ENCODE measurements at regions not wholly inside any gene's neighbourhood (a gene's known extent, or its start where the extent isn't known, plus 50 kb on each side); places are given as distances from the start of the nearest gene placed in this dataset.

DNA sequence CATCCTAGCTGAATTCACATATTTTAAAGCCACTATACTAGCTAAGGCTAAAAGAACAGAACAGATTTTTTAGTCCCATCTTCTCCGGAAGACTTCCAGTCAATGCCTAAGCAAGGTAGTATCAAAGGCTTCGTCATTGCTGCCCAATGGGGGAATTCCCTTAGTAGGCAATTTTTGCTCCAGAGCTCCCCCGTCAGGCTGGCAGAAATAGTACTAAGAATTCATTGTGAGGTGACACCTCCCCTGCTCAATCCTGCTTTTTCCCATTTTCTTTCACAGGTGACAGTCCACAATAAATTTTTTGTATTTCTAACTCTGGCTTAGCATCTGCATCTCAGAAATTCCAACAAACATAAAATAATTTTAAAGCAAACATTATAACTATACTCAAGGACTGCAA lies 52.8 kb upstream of the SRSF6 start:
- H2AFZ ChIP-seq (ENCODE audit: low read depth, low read length), result no peak overlapping the region
- no TSS peak for BruUV-seq (replicated peaks)
- in situ Hi-C loops (cut with MboI) (no loop called here), intact Hi-C loops (cut with micrococcal nuclease) (loop anchor here (10.0 kb wide), 1 partner anchor 200 kb away; no protein-coding TSS in a partner anchor)
- no peak overlapping the region for H3K9ac ChIP-seq (ENCODE audit: insufficient read depth in 1 of 2, low read depth in 2 of 2, low read length in 2 of 2)
- H3K9me1 ChIP-seq (ENCODE audit: control insufficient read depth, insufficient read depth, low read length), result no peaks in the 10 kb centered on the region
- FAIRE-seq (no peak), ATAC-seq (peak; percentile 67), DNase-seq (ENCODE audit: extremely low read depth in 1 of 4, low spot score in 3 of 4) (peak; percentile 36 to 55 (median 45))
- no peaks in the 10 kb centered on the region for H3K36me3 ChIP-seq (ENCODE audit: control insufficient read depth, insufficient read depth, low read length)
- POLR2A ChIA-PET, result interaction anchor here (0.6 kb wide), 2 partner anchors 965 to 1947 kb away, joined by 3 read pairs; no protein-coding TSS in a partner anchor
- H3K4me2 ChIP-seq (ENCODE audit: insufficient read depth, low read length), result no peak overlapping the region
- no peak overlapping the region for H3K4me3 ChIP-seq
- CTCF ChIA-PET (ENCODE audit: low intra/inter-chr PET ratio), result no interaction called here
- H3K9me3 ChIP-seq (replicated peaks; ENCODE audit: control insufficient read depth, insufficient read depth, low read depth, low read length), result no peaks in the 10 kb centered on the region
- H3K27me3 ChIP-seq (ENCODE audit: control insufficient read depth in 2 of 2, insufficient read depth in 2 of 2, low read length in 2 of 2), result no peaks in the 10 kb centered on the region
- H3K4me1 ChIP-seq (replicated peaks in 1 of 2; ENCODE audit: control insufficient read depth in 2 of 2, insufficient read depth in 2 of 2, low read length in 2 of 2), result no peaks in the 10 kb centered on the region; a peak in 1 of 5 replicates
- no peaks in the 10 kb centered on the region for H4K20me1 ChIP-seq (replicated peaks; ENCODE audit: control insufficient read depth, insufficient read depth, low read length)
- WGBS (ENCODE audit: insufficient coverage, low coverage, missing lambda C conversion rate), result 0% methylated on average over 3 of the region's 3 CpGs
- H3K27ac ChIP-seq (ENCODE audit: extremely low read depth, low read depth, low read length), result no peak overlapping the region
- no peaks in the 10 kb centered on the region for H3K79me2 ChIP-seq (ENCODE audit: control insufficient read depth, insufficient read depth, low read length)
- 0 out of 4 replicates have a peak, but pooled peaks of 1 of the 2 experiments have one; percentile 4 for TF ChIP-seq RAD21 (CRISPR knock-in tag; conservative IDR thresholded peaks at IDR 0.05 in 1 of 2, IDR thresholded peaks at IDR 0.05 in 1 of 2)
- TF ChIP-seq TRIM28 (IDR thresholded peaks at IDR 0.05), result no peak
- no peak for TF ChIP-seq POLR2B (IDR thresholded peaks at IDR 0.05; ENCODE audit: low read depth, partially characterized antibody)
- peak; percentile 94 for TF ChIP-seq ZNF316 (IDR thresholded peaks at IDR 0.05)
- peak; percentile 89 for TF ChIP-seq C11orf30 (IDR thresholded peaks at IDR 0.05; ENCODE audit: low read depth)
- no peak for TF ChIP-seq ATF7 (IDR thresholded peaks at IDR 0.05)
- TF ChIP-seq ERF (CRISPR knock-in tag; IDR thresholded peaks at IDR 0.05), result no peak
- TF ChIP-seq, protein P1, sequence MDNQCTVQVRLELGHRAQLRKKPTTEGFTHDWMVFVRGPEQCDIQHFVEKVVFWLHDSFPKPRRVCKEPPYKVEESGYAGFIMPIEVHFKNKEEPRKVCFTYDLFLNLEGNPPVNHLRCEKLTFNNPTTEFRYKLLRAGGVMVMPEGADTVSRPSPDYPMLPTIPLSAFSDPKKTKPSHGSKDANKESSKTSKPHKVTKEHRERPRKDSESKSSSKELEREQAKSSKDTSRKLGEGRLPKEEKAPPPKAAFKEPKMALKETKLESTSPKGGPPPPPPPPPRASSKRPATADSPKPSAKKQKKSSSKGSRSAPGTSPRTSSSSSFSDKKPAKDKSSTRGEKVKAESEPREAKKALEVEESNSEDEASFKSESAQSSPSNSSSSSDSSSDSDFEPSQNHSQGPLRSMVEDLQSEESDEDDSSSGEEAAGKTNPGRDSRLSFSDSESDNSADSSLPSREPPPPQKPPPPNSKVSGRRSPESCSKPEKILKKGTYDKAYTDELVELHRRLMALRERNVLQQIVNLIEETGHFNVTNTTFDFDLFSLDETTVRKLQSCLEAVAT (IDR thresholded peaks at IDR 0.05), result no peak
- TF ChIP-seq, protein P2, sequence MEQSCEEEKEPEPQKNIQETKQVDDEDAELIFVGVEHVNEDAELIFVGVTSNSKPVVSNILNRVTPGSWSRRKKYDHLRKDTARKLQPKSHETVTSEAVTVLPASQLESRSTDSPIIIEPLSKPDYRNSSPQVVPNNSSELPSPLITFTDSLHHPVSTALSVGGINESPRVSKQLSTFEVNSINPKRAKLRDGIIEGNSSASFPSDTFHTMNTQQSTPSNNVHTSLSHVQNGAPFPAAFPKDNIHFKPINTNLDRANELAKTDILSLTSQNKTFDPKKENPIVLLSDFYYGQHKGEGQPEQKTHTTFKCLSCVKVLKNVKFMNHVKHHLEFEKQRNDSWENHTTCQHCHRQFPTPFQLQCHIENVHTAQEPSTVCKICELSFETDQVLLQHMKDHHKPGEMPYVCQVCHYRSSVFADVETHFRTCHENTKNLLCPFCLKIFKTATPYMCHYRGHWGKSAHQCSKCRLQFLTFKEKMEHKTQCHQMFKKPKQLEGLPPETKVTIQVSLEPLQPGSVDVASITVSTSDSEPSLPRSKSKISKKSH (CRISPR knock-in tag; IDR thresholded peaks at IDR 0.05), result no peak
- TF ChIP-seq, protein P3, sequence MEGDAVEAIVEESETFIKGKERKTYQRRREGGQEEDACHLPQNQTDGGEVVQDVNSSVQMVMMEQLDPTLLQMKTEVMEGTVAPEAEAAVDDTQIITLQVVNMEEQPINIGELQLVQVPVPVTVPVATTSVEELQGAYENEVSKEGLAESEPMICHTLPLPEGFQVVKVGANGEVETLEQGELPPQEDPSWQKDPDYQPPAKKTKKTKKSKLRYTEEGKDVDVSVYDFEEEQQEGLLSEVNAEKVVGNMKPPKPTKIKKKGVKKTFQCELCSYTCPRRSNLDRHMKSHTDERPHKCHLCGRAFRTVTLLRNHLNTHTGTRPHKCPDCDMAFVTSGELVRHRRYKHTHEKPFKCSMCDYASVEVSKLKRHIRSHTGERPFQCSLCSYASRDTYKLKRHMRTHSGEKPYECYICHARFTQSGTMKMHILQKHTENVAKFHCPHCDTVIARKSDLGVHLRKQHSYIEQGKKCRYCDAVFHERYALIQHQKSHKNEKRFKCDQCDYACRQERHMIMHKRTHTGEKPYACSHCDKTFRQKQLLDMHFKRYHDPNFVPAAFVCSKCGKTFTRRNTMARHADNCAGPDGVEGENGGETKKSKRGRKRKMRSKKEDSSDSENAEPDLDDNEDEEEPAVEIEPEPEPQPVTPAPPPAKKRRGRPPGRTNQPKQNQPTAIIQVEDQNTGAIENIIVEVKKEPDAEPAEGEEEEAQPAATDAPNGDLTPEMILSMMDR (IDR thresholded peaks at IDR 0.05 in 2 of 3, conservative IDR thresholded peaks at IDR 0.05 in 1 of 3; ENCODE audit: insufficient read depth in 2 of 3, low read depth in 1 of 3, low read length in 3 of 3), result peak; percentile 46 to 64 (median 59)
- no peak for TF ChIP-seq HMG20A (CRISPR knock-in tag; conservative IDR thresholded peaks at IDR 0.05)
- peak; percentile 73 for TF ChIP-seq MAFG (tag; conservative IDR thresholded peaks at IDR 0.05)
- peak; percentile 82 for TF ChIP-seq MAFK (IDR thresholded peaks at IDR 0.05; ENCODE audit: low read length)
- no peak for TF ChIP-seq ZNF140 (CRISPR knock-in tag; IDR thresholded peaks at IDR 0.05)
- TF ChIP-seq HDAC1 (IDR thresholded peaks at IDR 0.05), result no peak
- TF ChIP-seq ZNF668 (CRISPR knock-in tag; IDR thresholded peaks at IDR 0.05), result no peak
- TF ChIP-seq ZKSCAN1 (IDR thresholded peaks at IDR 0.05; ENCODE audit: low read depth, low read length), result peak; percentile 98
- no peak for TF ChIP-seq CEBPG (CRISPR knock-in tag; IDR thresholded peaks at IDR 0.05)
- TF ChIP-seq CEBPG (tag; conservative IDR thresholded peaks at IDR 0.05 in 1 of 2, IDR thresholded peaks at IDR 0.05 in 1 of 2), result no peak
- TF ChIP-seq, protein P4, sequence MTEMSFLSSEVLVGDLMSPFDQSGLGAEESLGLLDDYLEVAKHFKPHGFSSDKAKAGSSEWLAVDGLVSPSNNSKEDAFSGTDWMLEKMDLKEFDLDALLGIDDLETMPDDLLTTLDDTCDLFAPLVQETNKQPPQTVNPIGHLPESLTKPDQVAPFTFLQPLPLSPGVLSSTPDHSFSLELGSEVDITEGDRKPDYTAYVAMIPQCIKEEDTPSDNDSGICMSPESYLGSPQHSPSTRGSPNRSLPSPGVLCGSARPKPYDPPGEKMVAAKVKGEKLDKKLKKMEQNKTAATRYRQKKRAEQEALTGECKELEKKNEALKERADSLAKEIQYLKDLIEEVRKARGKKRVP (CRISPR knock-in tag; IDR thresholded peaks at IDR 0.05), result no peak
